Peyer's patch (tissue), 4 donors: ENCODE measurements at regions not wholly inside any gene's neighbourhood (a gene's known extent, or its start where the extent isn't known, plus 50 kb on each side); places are given as distances from the start of the nearest gene placed in this dataset.

Experiments
- POLR2A ChIP-seq, 2 donors: fragments of 450-650 bp; IDR thresholded peaks; one replicate each; pipeline ENCODE4 v1.5.1; 2017; ENCODE audit warnings: antibody characterized with exemption in 2 of 2, mild to moderate bottlenecking in 2 of 2, moderate library complexity in 2 of 2
- TF ChIP-seq, protein P1 (sequence below), 6 experiments: fragments of 450-650 bp in 4 of 6; fragments of 200-600 bp in 2 of 6; sonication (generic) in 1 of 6; IDR thresholded peaks; one replicate each; pipeline ENCODE4 v1.5.1; 2017 to 2019; ENCODE audit warnings: antibody characterized with exemption in 6 of 6, mild to moderate bottlenecking in 3 of 6, moderate library complexity in 1 of 6

DNA sequence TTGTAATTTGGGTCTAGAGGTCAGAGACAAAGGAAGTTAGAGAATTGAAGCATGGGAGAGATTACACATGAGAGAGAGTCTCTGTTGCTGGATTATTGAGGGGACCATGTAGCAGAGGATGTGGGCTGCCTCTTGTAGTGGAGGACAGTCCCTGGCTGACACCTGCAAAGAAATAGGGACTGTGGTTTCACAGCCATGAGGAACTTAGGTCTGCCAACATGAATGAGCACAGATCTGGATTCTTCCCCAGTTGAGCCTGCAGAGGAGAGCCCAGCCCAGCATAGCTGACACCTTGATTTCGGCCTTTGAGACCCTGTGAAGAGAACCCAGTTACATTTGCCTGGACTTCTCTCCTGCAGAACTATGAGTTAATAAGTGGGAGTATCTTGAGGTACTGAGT is 179.5 kb upstream of the TWIST2 start:
- no peak for TF ChIP-seq POLR2A (IDR thresholded peaks at IDR 0.05)
- TF ChIP-seq, protein P1, sequence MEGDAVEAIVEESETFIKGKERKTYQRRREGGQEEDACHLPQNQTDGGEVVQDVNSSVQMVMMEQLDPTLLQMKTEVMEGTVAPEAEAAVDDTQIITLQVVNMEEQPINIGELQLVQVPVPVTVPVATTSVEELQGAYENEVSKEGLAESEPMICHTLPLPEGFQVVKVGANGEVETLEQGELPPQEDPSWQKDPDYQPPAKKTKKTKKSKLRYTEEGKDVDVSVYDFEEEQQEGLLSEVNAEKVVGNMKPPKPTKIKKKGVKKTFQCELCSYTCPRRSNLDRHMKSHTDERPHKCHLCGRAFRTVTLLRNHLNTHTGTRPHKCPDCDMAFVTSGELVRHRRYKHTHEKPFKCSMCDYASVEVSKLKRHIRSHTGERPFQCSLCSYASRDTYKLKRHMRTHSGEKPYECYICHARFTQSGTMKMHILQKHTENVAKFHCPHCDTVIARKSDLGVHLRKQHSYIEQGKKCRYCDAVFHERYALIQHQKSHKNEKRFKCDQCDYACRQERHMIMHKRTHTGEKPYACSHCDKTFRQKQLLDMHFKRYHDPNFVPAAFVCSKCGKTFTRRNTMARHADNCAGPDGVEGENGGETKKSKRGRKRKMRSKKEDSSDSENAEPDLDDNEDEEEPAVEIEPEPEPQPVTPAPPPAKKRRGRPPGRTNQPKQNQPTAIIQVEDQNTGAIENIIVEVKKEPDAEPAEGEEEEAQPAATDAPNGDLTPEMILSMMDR (IDR thresholded peaks at IDR 0.05): no peak
